Hepatocyte (in vitro differentiated cells): ENCODE measurements at regions not wholly inside any gene's neighbourhood (a gene's known extent, or its start where the extent isn't known, plus 50 kb on each side); places are given as distances from the start of the nearest gene placed in this dataset.

Experiments
- DNase-seq: peaks from one replicate; pipeline ENCODE4 v3.0.0-alpha.2; 2016; ENCODE audit warnings: low spot score
- H2AFZ ChIP-seq: fragments of 200-600 bp; sonication (generic); 2 replicates; pipeline ENCODE4 v1.6.0; 2016; ENCODE audit warnings: antibody characterized with exemption, mild to moderate bottlenecking
- H3K27ac ChIP-seq: fragments of 200-600 bp; sonication (generic); 2 replicates; pipeline ENCODE4 v1.5.1; 2016; ENCODE audit warnings: mild to moderate bottlenecking
- H3K27me3 ChIP-seq: fragments of 200-600 bp; sonication (generic); 2 replicates; pipeline ENCODE4 v1.6.1; 2016
- H3K36me3 ChIP-seq: fragments of 200-600 bp; sonication (generic); replicated peaks from 2 replicates; pipeline ENCODE4 v1.5.1; 2016; ENCODE audit warnings: low read depth; ENCODE audit not compliant: insufficient read depth
- H3K4me1 ChIP-seq: fragments of 200-600 bp; sonication (generic); 2 replicates; pipeline ENCODE4 v1.5.1; 2016; ENCODE audit warnings: mild to moderate bottlenecking, moderate library complexity; ENCODE audit not compliant: insufficient read depth
- H3K4me2 ChIP-seq: fragments of 200-600 bp; sonication (generic); 2 replicates; pipeline ENCODE4 v1.6.0; 2016
- H3K4me3 ChIP-seq: fragments of 200-600 bp; sonication (generic); 2 replicates; pipeline ENCODE4 v1.5.1; 2016; ENCODE audit warnings: mild to moderate bottlenecking
- H3K79me2 ChIP-seq: fragments of 200-600 bp; sonication (generic); 2 replicates; pipeline ENCODE4 v1.6.0; 2017; ENCODE audit warnings: mild to moderate bottlenecking
- H3K9me2 ChIP-seq: fragments of 200-600 bp; sonication (generic); replicated peaks from 2 replicates; pipeline ENCODE4 v1.6.0; 2017; ENCODE audit warnings: mild to moderate bottlenecking; ENCODE audit not compliant: insufficient read depth
- H3K9me3 ChIP-seq: fragments of 200-600 bp; sonication (generic); 2 replicates; pipeline ENCODE4 v1.5.1; 2016; ENCODE audit warnings: low read depth, mild to moderate bottlenecking
- H4K20me1 ChIP-seq: fragments of 200-600 bp; sonication (generic); 2 replicates; pipeline ENCODE4 v1.6.0; 2016; ENCODE audit warnings: mild to moderate bottlenecking; ENCODE audit not compliant: insufficient read depth, poor library complexity, severe bottlenecking
- EZH2 ChIP-seq: fragments of 200-600 bp; sonication (generic); IDR thresholded peaks from 2 replicates; pipeline ENCODE4 v1.6.1; 2016; ENCODE audit warnings: antibody characterized with exemption, mild to moderate bottlenecking, borderline replicate concordance
- EZH2phosphoT487 ChIP-seq: fragments of 200-600 bp; sonication (generic); IDR thresholded peaks from one replicate; pipeline ENCODE4 v1.6.1; 2018; ENCODE audit warnings: antibody characterized with exemption, mild to moderate bottlenecking, low read depth, moderate library complexity; ENCODE audit not compliant: unreplicated experiment, severe bottlenecking
- WGBS: methylation state at CpG from one replicate; pipeline ENCODE4 v1.1.6; 2016; ENCODE audit warnings: low lambda C conversion rate; ENCODE audit errors: missing lambda C conversion rate; 5-methylcytosine and 5-hydroxymethylcytosine counted together
- TF ChIP-seq, protein P1 (sequence below): fragments of 200-600 bp; sonication (generic); IDR thresholded peaks from 2 replicates; pipeline ENCODE4 v1.5.1; 2016; ENCODE audit warnings: antibody characterized with exemption, mild to moderate bottlenecking; ENCODE audit not compliant: poor library complexity

DNA sequence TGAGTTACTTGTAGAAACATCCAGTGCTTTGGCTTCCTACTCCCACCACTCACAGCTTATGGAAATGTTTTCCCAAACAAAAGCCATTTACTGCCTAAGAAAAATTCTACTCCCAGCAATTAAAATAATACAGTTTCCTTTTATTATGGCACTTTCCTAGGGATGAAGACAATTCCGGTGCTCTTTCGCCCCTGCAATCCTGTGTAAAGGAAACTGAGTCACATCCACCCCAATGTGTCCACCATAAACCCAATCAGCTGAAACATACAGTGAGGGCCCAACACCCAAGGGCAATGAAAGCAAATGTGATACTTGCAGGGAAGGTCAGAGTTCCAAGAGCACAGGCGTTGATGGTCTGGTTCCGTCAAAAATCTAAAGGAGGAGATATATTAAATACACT is 62.0 kb upstream of the ST3GAL5 start:
- H2AFZ ChIP-seq, result no peak overlapping the region
- H4K20me1 ChIP-seq, result no peaks in the 10 kb centered on the region
- no peaks in the 10 kb centered on the region for H3K9me2 ChIP-seq
- H3K9me3 ChIP-seq, result no peaks in the 10 kb centered on the region
- H3K36me3 ChIP-seq, result no peaks in the 10 kb centered on the region
- no peak for TF ChIP-seq EZH2
- TF ChIP-seq EZH2phosphoT487, result no peak
- TF ChIP-seq, protein P1, sequence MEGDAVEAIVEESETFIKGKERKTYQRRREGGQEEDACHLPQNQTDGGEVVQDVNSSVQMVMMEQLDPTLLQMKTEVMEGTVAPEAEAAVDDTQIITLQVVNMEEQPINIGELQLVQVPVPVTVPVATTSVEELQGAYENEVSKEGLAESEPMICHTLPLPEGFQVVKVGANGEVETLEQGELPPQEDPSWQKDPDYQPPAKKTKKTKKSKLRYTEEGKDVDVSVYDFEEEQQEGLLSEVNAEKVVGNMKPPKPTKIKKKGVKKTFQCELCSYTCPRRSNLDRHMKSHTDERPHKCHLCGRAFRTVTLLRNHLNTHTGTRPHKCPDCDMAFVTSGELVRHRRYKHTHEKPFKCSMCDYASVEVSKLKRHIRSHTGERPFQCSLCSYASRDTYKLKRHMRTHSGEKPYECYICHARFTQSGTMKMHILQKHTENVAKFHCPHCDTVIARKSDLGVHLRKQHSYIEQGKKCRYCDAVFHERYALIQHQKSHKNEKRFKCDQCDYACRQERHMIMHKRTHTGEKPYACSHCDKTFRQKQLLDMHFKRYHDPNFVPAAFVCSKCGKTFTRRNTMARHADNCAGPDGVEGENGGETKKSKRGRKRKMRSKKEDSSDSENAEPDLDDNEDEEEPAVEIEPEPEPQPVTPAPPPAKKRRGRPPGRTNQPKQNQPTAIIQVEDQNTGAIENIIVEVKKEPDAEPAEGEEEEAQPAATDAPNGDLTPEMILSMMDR, result no peak
- no peak overlapping the region for H3K27ac ChIP-seq
- H3K79me2 ChIP-seq, result no peaks in the 10 kb centered on the region
- no peak overlapping the region for H3K4me2 ChIP-seq
- no peak overlapping the region for H3K4me3 ChIP-seq
- no peaks in the 10 kb centered on the region for H3K27me3 ChIP-seq
- H3K4me1 ChIP-seq, result peaks cover 20% of the 10 kb centered on the region
- 93% methylated on average over 4 of the region's 4 CpGs for WGBS
- no peak for DNase-seq

DNA sequence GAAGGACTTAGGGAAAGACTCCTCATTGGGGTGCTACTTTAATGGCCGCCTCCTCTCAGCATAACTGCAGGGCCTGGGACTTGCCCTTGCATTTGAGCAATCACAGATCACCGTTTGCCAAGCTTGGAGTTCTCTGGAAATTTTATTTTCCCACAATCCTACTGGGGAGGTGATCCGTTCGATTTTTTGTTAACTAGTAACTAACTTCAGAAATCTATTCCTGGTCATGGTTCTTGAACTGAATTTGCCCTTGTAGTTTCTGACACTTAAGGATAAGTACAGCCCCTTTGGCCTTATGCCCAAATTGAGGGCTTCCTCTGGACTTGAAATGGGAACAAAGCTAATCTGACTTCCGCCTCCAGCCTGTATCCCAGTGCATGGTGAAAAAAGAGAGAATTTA is 60.5 kb upstream of the ST3GAL5 start:
- DNase-seq, result no peak
- H3K27ac ChIP-seq, result no peak overlapping the region
- 86% methylated on average over 5 of the region's 5 CpGs for WGBS

DNA sequence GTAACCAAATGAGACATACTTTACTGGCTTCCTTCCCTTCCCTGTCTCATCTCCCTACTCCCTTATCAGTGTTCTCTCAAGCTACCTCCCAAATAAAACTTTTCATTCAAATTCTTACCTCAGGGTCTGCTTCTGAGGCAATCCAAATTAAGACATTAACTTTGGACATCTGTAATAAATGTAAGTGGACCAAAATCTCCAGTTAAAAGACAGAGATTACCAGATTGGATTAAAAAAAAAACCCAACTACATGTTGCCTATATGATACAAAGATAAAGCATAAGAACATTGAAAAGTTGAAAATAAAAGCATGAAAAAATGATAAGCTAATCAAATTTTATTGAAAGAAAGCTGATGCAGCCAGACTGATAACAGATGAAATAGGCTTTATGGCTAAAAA is 58.8 kb upstream of the ST3GAL5 start:
- peaks cover under 1% of the 10 kb centered on the region for H3K4me1 ChIP-seq
- no peaks in the 10 kb centered on the region for H3K9me3 ChIP-seq
- no peak overlapping the region for H2AFZ ChIP-seq

More for the DNA sequence above, 60.5 kb upstream of the ST3GAL5 start:
- Histone ChIP-seq H3K4me2 (no peak overlapping the region), H3K4me1 (peaks cover 13% of the 10 kb centered on the region), H3K36me3 (no peaks in the 10 kb centered on the region), H3K4me3 (no peak overlapping the region), H3K79me2 (no peaks in the 10 kb centered on the region), H4K20me1 (no peaks in the 10 kb centered on the region), H2AFZ (no peak overlapping the region), H3K27me3 (no peaks in the 10 kb centered on the region), H3K9me2 (no peaks in the 10 kb centered on the region), H3K9me3 (no peaks in the 10 kb centered on the region)
- TF ChIP-seq EZH2phosphoT487 (no peak), EZH2 (no peak)
- TF ChIP-seq, protein P1, result no peak

More for the DNA sequence above, 58.8 kb upstream of the ST3GAL5 start:
- Histone ChIP-seq H3K4me3 (no peak overlapping the region), H3K27ac (no peak overlapping the region), H3K4me2 (no peak overlapping the region), H4K20me1 (no peaks in the 10 kb centered on the region), H3K27me3 (no peaks in the 10 kb centered on the region), H3K36me3 (no peaks in the 10 kb centered on the region), H3K9me2 (no peaks in the 10 kb centered on the region), H3K79me2 (no peaks in the 10 kb centered on the region)
- no peak for DNase-seq
- TF ChIP-seq, protein P1, result no peak
- TF ChIP-seq EZH2phosphoT487 (no peak), EZH2 (no peak)
